ENCODE measurements at regions not wholly inside any gene's neighbourhood (a gene's known extent, or its start where the extent isn't known, plus 50 kb on each side); places are given as distances from the start of the nearest gene placed in this dataset.

GRCh38 chr5:74461251-74461650 lies 179.3 kb downstream of the ENC1 start:
- TF ChIP-seq POLR2A (IDR thresholded peaks at IDR 0.05; ENCODE audit: low read depth, low read length) (no peak), POLR2AphosphoS5 (IDR thresholded peaks at IDR 0.05; ENCODE audit: low read depth, low read length) (no peak), POU2F2 (IDR thresholded peaks at IDR 0.05; ENCODE audit: low read depth, low read length) (no peak), TAF1 (IDR thresholded peaks at IDR 0.05; ENCODE audit: low read depth, low read length) (no peak)

Measured in GM12891 (cell line).